HepG2 (cell line): ENCODE measurements at regions not wholly inside any gene's neighbourhood (a gene's known extent, or its start where the extent isn't known, plus 50 kb on each side); places are given as distances from the start of the nearest gene placed in this dataset.

Experiments used
- MTERF4 ChIP-seq: sonication (generic); formaldehyde crosslinking; IDR thresholded peaks from 2 replicates; pipeline ENCODE4 v1.8.0; 2023; ENCODE audit warnings: mild to moderate bottlenecking, missing genetic modification reagents
- RNF2 ChIP-seq: fragments of 450-650 bp; conservative IDR thresholded peaks from 2 replicates; pipeline ENCODE4 v1.6.1; 2016; ENCODE audit warnings: low read depth
- SCMH1 ChIP-seq: sonication (generic); formaldehyde crosslinking; IDR thresholded peaks from 2 replicates; pipeline ENCODE4 v1.9.0; 2021; ENCODE audit warnings: missing genetic modification reagents, mild to moderate bottlenecking, borderline replicate concordance
- ZNF556 ChIP-seq: sonication (generic); formaldehyde crosslinking; IDR thresholded peaks from 2 replicates; pipeline ENCODE4 v1.4.0; 2020; ENCODE audit warnings: mild to moderate bottlenecking, missing genetic modification reagents, borderline replicate concordance
- TF ChIP-seq, protein P1 (sequence below): sonication (generic); formaldehyde crosslinking; IDR thresholded peaks from 2 replicates; pipeline ENCODE4 v1.8.0; 2022; ENCODE audit warnings: mild to moderate bottlenecking, missing genetic modification reagents

- no peak for TF ChIP-seq MTERF4 (CRISPR knock-in tag)
- TF ChIP-seq SCMH1 (CRISPR knock-in tag) = no peak
- TF ChIP-seq RNF2 = no peak
- TF ChIP-seq ZNF556 (CRISPR knock-in tag) = no peak
- TF ChIP-seq, protein P1, sequence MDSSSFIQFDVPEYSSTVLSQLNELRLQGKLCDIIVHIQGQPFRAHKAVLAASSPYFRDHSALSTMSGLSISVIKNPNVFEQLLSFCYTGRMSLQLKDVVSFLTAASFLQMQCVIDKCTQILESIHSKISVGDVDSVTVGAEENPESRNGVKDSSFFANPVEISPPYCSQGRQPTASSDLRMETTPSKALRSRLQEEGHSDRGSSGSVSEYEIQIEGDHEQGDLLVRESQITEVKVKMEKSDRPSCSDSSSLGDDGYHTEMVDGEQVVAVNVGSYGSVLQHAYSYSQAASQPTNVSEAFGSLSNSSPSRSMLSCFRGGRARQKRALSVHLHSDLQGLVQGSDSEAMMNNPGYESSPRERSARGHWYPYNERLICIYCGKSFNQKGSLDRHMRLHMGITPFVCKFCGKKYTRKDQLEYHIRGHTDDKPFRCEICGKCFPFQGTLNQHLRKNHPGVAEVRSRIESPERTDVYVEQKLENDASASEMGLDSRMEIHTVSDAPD (CRISPR knock-in tag) = no peak
Measured at GRCh38 chr4:157837071-157837703, 335.6 kb downstream of the GASK1B start.
